T-helper 17 cell (primary cell): ENCODE measurements at regions not wholly inside any gene's neighbourhood (a gene's known extent, or its start where the extent isn't known, plus 50 kb on each side); places are given as distances from the start of the nearest gene placed in this dataset.

ENCODE experiments used
- ATAC-seq: fragments of 150-1000 bp; cut with Tn5 transposase; 2 replicates; pipeline ENCODE4 v1.10.0; 2021; ENCODE audit warnings: mild to moderate bottlenecking, moderate library complexity
- DNase-seq, 3 donors: peaks; one replicate each; pipeline versions ENCODE4 v3.0.0 to v3.0.0-alpha.2; 2020 to 2021
- H3K9me3 ChIP-seq: one replicate; pipeline ENCODE4 v1.7.0; 2013; ENCODE audit warnings: low read length, mild to moderate bottlenecking; ENCODE audit not compliant: control insufficient read depth, poor library complexity, severe bottlenecking
- H3K27ac Mint-ChIP-seq: one replicate; pipeline ENCODE4 v1.8.0; 2022; ENCODE audit warnings: mild to moderate bottlenecking, moderate library complexity, mixed read lengths
- H3K27me3 Mint-ChIP-seq: one replicate; pipeline ENCODE4 v1.8.0; 2022; ENCODE audit warnings: mixed read lengths
- H3K36me3 Mint-ChIP-seq: one replicate; pipeline ENCODE4 v1.8.0; 2022; ENCODE audit warnings: low read depth, mixed read lengths
- H3K4me1 Mint-ChIP-seq: one replicate; pipeline ENCODE4 v1.8.0; 2022; ENCODE audit warnings: mild to moderate bottlenecking, mixed read lengths
- H3K4me3 Mint-ChIP-seq: one replicate; pipeline ENCODE4 v1.8.0; 2022; ENCODE audit warnings: mild to moderate bottlenecking, moderate library complexity, mixed read lengths

DNA sequence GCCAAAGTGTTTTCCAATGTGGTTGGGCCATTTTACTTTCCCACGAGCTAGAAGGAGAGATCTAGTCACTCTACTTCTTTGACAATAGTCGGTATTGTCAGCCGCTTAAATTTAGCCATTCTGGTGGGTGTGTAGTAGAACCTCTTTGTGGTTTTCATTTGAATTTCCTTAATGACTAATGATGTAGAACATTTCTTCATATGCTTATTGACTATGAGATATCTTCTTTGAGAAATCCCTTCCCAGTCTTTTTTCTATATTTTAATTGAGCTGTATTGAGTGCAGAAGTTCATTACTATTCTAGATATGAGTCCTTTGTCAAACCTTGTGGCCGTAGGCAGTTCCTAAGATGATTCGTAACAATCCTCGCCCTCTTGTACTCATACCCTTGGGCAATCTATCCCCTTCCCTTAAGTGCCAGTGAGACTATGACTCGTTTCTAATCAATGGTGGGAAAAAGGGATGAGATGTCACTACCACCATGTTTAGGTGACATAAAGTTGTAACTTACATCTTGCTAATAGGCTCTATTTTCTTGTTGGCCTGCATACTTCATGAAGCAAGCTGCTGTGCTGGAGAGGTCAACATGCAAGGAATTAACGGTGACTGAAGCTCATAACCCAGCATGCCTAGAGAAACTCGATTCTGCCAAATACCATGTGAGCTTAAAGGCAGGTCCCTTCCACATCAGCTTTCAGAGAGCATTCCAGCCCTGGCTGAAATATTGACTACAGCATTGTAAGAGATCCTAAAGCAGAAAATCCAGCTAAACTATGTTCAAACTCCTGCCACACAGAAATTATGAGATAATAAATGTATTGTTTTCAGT, 817.9 kb upstream of the SOX9 start:
- Mint-ChIP-seq H3K27ac (no peak overlapping the region), H3K4me3 (no peak overlapping the region), H3K36me3 (no peaks in the 10 kb centered on the region), H3K4me1 (no peaks in the 10 kb centered on the region), H3K27me3 (no peaks in the 10 kb centered on the region)
- no peaks in the 10 kb centered on the region for H3K9me3 ChIP-seq
- DNase-seq (no peak), ATAC-seq (no peak)

DNA sequence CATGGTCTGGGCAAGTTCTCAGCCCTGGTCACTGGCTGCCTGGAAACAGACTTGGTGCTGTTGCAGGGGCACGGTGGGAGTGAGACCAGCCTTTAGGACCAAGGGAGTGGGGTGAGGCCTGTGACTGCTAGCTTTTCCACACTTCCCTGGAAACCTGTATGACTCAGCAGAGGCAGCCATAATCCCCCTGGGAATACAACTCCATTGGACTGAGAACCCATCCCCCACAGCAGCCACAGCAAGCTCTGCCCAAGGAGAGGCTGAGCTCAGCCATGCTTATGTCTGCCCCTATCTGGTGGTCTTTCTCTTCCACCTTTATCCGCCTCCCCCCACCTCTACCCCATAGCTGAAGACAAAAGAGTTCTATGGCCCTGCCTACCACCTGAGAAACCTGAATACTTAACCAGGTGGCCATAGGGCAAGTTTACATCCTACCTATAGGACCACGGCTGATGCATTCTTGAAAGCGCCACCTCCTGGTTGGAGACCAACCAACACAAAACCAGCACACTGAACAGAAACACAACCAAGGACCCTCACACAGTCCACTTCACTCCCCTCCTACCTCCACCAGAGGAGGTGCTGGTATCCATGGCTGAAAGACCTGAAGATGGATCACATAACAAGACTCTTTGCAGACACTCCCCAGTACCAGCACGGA, 816.2 kb upstream of the SOX9 start:
- Mint-ChIP-seq H3K27me3 (no peaks in the 10 kb centered on the region), H3K27ac (no peak overlapping the region), H3K4me3 (no peak overlapping the region), H3K4me1 (no peaks in the 10 kb centered on the region), H3K36me3 (no peaks in the 10 kb centered on the region)
- no peaks in the 10 kb centered on the region for H3K9me3 ChIP-seq
- ATAC-seq = no peak
- DNase-seq = no peak

DNA sequence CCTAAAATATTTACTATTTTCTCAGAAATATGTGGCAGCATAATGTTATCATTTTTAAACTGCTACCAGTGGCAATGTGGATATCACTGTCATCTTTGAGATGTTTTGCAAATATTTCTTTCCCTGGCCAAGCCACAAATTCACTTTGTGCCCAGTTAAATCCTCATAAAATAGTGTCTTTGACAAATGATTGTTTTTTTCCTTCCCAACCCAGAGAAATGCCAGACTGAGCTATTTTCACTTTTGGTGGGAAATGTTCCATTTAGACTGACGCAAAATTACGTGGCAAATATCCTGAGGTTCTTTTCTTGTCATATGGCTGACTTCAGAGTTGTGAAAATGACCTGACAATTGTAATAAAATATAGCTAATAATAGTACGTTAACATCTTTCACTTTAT, 807.0 kb upstream of the SOX9 start:
- DNase-seq = no peak
- Mint-ChIP-seq H3K27ac (no peak overlapping the region), H3K36me3 (no peaks in the 10 kb centered on the region), H3K4me3 (no peak overlapping the region), H3K27me3 (no peaks in the 10 kb centered on the region), H3K4me1 (no peaks in the 10 kb centered on the region)
- no peaks in the 10 kb centered on the region for H3K9me3 ChIP-seq
- no peak for ATAC-seq

DNA sequence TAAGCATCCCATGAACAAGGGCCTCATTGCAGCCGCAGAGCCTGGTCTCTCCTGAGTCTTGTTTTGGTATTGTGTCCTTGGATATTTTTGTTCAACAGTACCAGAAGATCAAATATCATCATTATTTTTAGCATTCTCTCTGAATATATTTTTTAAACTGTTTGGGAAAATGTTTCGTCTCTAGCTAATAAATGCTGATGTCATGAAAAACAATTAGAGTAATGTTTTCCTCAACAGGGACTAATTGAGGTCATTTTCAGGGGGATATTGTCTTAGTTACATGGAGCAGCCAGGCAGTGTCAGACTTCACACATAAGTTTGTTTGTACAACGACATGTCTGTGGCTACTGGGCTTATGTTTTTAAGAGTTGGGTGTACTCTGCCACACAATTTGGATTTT, 805.3 kb upstream of the SOX9 start:
- H3K9me3 ChIP-seq = peaks cover under 1% of the 10 kb centered on the region
- Mint-ChIP-seq H3K27ac (no peak overlapping the region), H3K27me3 (no peaks in the 10 kb centered on the region), H3K4me1 (no peaks in the 10 kb centered on the region), H3K36me3 (no peaks in the 10 kb centered on the region), H3K4me3 (no peak overlapping the region)
- no peak for DNase-seq
- ATAC-seq = no peak

DNA sequence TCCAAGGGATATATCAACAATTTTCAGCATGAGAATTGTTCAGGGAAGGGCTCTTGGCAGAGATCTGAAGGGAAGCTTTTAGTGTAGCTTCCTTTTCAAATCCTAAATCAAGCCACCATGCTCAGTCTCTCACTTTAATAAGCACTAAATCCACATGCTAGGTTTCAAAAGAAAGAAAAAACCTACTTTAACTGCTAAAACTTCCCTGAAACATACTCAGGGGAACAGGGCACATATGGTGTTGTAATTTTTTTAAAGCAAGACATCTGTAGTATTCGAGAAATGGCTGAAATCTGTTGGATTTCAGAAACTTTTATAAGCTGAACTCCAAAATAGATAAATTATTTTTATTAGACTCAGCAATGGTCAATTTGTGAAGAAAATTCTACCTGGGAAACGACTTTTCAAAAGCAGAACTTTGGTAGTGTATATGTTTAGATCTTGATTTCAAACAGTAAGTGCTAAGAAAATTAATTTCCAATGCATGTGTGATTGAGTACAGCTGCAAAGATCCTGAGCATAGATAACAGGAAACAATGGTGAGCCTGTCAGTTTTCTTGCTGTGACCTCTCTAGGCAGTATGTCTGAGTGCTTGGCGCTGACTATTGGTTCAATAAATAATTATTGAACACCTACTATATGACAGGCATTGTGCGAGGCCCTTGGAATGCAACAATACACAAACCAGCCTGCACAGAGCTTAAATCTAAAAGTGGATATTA, 804.5 kb upstream of the SOX9 start:
- peaks cover 3% of the 10 kb centered on the region for H3K9me3 ChIP-seq
- Mint-ChIP-seq H3K4me1 (no peaks in the 10 kb centered on the region), H3K27me3 (no peaks in the 10 kb centered on the region), H3K4me3 (no peak overlapping the region), H3K27ac (no peak overlapping the region), H3K36me3 (no peaks in the 10 kb centered on the region)
- no peak for DNase-seq
- ATAC-seq = no peak

DNA sequence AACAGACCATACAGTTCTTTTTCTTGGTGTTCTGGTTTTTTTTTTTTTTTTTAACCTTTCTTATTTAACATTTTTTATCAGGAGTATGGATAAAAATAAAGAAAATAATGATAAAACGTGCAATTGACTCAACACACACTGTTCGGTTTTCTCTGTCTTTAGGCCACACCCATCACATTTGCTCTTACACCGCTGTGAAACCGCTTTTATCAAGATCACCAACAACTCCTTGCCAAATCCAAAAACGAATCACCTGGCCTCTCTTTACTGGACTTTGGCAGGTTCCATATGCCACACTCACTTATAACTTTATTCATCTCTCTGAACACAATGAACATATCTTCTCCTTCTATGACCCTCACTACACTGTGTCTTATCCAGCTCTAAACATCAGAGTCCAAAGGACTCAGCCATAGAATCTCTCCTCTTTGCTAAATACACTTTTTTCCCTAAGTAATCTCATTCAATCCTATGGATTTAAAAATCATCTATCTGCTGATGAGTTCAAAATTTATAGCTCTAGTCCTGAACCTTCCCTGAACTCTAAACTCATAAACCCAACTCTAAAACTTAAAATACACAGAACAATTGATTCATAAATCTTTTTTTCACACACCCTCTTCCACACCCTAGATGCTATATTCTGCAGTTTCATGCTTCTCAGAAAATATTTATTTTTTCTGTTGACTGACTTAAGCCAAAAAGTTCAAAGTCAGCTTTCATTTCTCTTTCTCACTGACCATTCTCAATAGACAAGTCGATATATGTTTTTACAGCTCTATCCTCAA, 800.6 kb upstream of the SOX9 start:
- H3K27ac Mint-ChIP-seq = no peak overlapping the region
- no peaks in the 10 kb centered on the region for H3K36me3 Mint-ChIP-seq
- peaks cover 6% of the 10 kb centered on the region for H3K9me3 ChIP-seq
- H3K4me1 Mint-ChIP-seq = no peaks in the 10 kb centered on the region
- DNase-seq (no peak), ATAC-seq (no peak)
- no peak overlapping the region for H3K4me3 Mint-ChIP-seq
- no peaks in the 10 kb centered on the region for H3K27me3 Mint-ChIP-seq

DNA sequence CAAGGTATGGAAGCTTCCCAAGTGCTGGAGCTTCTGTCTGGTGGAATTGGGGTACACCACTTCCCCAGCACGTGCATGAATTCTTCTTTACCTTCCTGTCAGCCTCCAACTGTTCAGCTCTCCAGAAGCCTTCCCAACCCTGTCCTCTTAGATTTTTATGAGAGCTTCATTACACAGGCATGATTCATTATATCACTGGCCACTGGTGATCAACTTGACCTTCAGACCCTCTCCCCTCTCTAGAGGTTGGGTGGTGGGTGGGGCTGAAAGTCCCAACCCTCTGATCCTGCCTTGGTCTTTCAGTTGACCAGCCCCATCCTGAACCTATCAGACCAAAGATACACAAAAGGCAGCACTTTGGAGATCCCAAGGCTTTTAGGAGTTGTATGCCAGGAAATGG, 795.7 kb upstream of the SOX9 start:
- H3K4me3 Mint-ChIP-seq = no peak overlapping the region
- DNase-seq = no peak
- H3K27ac Mint-ChIP-seq = no peak overlapping the region
- no peak for ATAC-seq
- H3K9me3 ChIP-seq = peaks cover 6% of the 10 kb centered on the region
- H3K27me3 Mint-ChIP-seq = no peaks in the 10 kb centered on the region
- no peaks in the 10 kb centered on the region for H3K4me1 Mint-ChIP-seq
- H3K36me3 Mint-ChIP-seq = no peaks in the 10 kb centered on the region

DNA sequence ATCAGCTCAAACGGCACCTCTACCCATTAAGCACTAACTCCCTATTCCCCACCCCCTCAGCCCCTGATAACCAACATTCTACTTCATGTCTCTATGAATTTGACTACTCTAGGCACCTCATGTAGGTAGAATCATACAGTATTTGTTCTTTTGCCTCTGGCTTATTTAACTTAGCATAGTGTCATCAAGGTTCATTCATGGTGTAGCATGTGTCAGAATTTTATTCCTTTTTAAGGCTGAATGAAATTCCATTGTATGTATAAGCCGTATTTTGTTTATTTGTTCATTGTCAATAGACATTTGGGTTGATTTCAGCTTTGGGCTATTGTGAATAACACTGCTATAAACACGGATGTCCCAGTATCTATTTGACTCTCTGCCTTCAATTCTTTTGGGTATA, 794.9 kb upstream of the SOX9 start:
- no peak for DNase-seq
- Mint-ChIP-seq H3K36me3 (no peaks in the 10 kb centered on the region), H3K4me1 (no peaks in the 10 kb centered on the region), H3K27ac (no peak overlapping the region), H3K27me3 (no peaks in the 10 kb centered on the region), H3K4me3 (no peak overlapping the region)
- peaks cover 3% of the 10 kb centered on the region for H3K9me3 ChIP-seq
- ATAC-seq = no peak

DNA sequence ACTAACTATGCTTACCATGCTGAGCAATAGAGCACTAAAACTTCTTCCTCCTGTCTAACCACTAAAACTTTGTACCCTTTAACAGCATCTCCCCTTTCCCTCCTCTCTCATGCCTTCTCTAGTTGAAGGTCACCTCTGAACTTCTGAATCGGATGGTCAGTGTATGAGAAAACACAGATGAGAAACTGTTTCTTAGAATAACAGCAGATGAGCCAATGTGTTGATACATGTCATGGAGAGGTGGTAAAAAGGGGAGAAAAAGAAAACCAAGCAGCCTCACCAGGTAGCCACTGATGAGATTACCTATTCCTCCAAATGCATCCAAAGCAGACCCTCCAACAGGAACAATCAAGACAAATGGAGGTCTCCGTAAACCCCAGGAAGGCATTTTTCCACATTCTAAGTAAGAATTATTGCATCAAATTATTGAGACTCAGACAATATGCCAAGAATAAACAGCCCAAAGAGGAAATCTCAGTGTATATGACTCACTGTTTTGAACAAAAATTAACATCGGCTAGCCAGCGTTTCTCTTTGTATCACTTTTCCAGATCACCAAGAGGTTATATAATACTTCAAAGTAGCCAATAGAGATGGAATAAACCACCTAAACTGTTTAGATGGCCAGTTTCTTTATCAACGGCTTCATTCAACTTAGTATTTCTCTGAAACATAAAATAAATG, 793.3 kb upstream of the SOX9 start:
- H3K27me3 Mint-ChIP-seq = no peaks in the 10 kb centered on the region
- no peaks in the 10 kb centered on the region for H3K36me3 Mint-ChIP-seq
- peaks cover 3% of the 10 kb centered on the region for H3K9me3 ChIP-seq
- ATAC-seq = no peak
- no peak overlapping the region for H3K27ac Mint-ChIP-seq
- no peak overlapping the region for H3K4me3 Mint-ChIP-seq
- H3K4me1 Mint-ChIP-seq = no peaks in the 10 kb centered on the region
- DNase-seq = no peak

DNA sequence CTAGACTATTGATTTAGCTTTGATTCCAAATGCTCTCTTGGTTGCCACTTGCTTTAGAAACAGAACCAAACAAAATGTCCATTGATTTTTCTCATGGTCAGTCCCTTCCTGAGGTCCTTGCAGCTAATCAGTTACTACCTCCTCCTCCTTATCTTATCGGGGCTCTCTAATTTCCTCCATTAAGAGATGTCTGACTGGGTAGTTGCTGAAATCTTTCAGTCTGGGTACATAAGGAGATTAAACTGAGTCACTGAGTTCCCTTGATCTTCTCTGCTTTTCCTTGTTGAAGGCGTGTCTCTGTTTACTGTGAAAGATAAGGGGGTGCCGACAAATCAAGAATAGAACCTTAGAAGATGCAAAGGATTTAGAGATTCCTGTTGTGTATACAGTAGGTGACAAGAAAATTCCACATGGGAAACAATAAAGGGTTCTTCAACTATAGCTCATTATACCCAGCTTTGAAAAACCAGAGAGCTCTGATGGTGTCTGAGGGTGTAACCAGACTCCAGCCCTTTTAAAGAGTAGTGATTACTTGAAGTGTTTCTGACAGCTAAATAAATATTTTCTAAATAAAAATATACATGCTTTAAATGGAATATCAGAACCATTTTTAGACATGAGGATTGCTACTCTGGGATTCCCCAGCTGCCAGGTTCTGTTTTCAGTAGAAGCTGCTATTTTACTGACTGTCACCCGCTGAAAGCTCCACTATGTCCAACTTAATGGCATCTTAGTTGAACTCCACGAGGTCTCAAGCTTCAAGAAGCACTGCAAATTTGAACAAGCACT, 791.3 kb upstream of the SOX9 start:
- ATAC-seq (no peak), DNase-seq (no peak)
- H3K9me3 ChIP-seq = no peaks in the 10 kb centered on the region
- Mint-ChIP-seq H3K4me3 (no peak overlapping the region), H3K27ac (no peak overlapping the region), H3K4me1 (no peaks in the 10 kb centered on the region), H3K36me3 (no peaks in the 10 kb centered on the region), H3K27me3 (no peaks in the 10 kb centered on the region)

DNA sequence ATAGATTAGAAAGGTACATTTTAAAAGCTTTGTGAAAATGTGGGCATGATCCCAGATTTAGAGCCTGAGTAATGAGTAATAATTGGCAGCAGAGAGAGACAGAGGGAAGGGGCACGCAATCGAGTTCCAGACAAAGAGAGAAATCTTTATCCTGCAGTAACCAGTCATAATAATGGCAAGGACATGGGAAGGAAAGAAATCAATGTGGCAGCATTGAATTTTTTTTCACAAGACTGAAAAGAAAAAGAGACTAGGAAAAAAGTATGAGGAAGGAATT, 790.8 kb upstream of the SOX9 start:
- no peaks in the 10 kb centered on the region for H3K36me3 Mint-ChIP-seq
- H3K4me3 Mint-ChIP-seq = no peak overlapping the region
- DNase-seq (no peak), ATAC-seq (no peak)
- no peaks in the 10 kb centered on the region for H3K9me3 ChIP-seq
- no peaks in the 10 kb centered on the region for H3K27me3 Mint-ChIP-seq
- H3K27ac Mint-ChIP-seq = no peak overlapping the region
- H3K4me1 Mint-ChIP-seq = no peaks in the 10 kb centered on the region

DNA sequence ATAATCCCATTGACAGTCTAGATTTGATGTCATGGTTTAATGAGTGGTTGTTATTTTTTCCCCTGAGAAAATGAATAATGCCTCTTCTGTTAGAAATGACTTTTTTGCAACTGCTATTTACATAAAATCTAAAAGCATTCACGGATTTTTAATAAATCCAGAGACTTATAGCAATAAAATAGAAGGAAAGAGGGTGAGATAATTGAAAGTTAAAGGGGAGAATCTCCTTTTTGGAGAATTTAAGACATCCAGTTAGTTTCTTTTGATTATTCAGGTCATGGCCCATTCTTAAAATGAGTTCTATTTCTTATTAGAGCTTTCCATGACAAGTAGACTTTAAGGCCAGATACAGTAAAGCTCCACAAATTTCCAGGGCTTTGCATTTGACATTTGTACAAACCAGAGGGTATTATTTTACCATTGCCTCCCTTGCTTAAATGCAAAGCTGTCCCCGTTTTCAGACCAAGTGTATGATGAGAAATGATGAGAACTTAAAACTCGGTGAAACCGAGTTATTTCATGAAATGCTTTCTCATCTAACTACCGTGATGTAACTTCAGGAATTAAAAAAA, 789.0 kb upstream of the SOX9 start:
- ATAC-seq (no peak), DNase-seq (no peak)
- H3K9me3 ChIP-seq = no peaks in the 10 kb centered on the region
- Mint-ChIP-seq H3K36me3 (no peaks in the 10 kb centered on the region), H3K4me3 (no peak overlapping the region), H3K4me1 (no peaks in the 10 kb centered on the region), H3K27ac (no peak overlapping the region), H3K27me3 (no peaks in the 10 kb centered on the region)
